SK-N-MC (cell line): ENCODE measurements at regions not wholly inside any gene's neighbourhood (a gene's known extent, or its start where the extent isn't known, plus 50 kb on each side); places are given as distances from the start of the nearest gene placed in this dataset.

Experiments
- EZH2 ChIP-seq: fragments of 200-600 bp; sonication (generic); IDR thresholded peaks from one replicate; pipeline ENCODE4 v1.6.1; 2017; ENCODE audit warnings: antibody characterized with exemption
- POLR2AphosphoS5 ChIP-seq: IDR thresholded peaks from 2 replicates; pipeline ENCODE4 v1.6.1; 2012; ENCODE audit warnings: mild to moderate bottlenecking, low read depth, low read length, borderline replicate concordance

GRCh38 chr9:95772320-95773052 is 103.0 kb upstream of the ERCC6L2 start:
- TF ChIP-seq EZH2 (no peak), POLR2AphosphoS5 (no peak)
